SU-DHL-6 (cell line): ENCODE measurements at regions not wholly inside any gene's neighbourhood (a gene's known extent, or its start where the extent isn't known, plus 50 kb on each side); places are given as distances from the start of the nearest gene placed in this dataset.
A peak's percentile ranks its signal among the peaks of the same experiment; 100 is the strongest.

ENCODE experiments used
- H2AFZ ChIP-seq: fragments of 200-600 bp; sonication (generic); 2 replicates; pipeline ENCODE4 v1.6.1; 2014; ENCODE audit warnings: low read depth, mild to moderate bottlenecking, moderate library complexity, mixed read lengths, antibody characterized with exemption, low read length; ENCODE audit not compliant: severe bottlenecking
- H3F3A ChIP-seq: fragments of 200-600 bp; shearing (Covaris generic); 2 replicates; pipeline ENCODE4 v1.6.0; 2016; ENCODE audit warnings: antibody characterized with exemption, mild to moderate bottlenecking; ENCODE audit not compliant: insufficient read depth
- H3K27ac ChIP-seq: fragments of 200-600 bp; sonication (generic); 2 replicates; pipeline ENCODE4 v1.5.1; 2016; ENCODE audit warnings: low read depth, mild to moderate bottlenecking, low read length, moderate library complexity, mixed read lengths
- H3K27me3 ChIP-seq: fragments of 200-600 bp; sonication (generic), shearing (Covaris generic); 2 replicates; pipeline ENCODE4 v1.6.0; 2014; ENCODE audit warnings: mild to moderate bottlenecking, low read length
- H3K36me3 ChIP-seq: fragments of 200-600 bp; sonication (generic); 2 replicates; pipeline ENCODE4 v1.6.1; 2014; ENCODE audit warnings: mild to moderate bottlenecking, low read length, mixed read lengths
- H3K4me2 ChIP-seq: fragments of 300-600, 200-600 bp; shearing (Covaris generic), sonication (generic); 2 replicates; pipeline ENCODE4 v1.6.0; 2014; ENCODE audit warnings: low read length, low read depth, mild to moderate bottlenecking; ENCODE audit not compliant: poor library complexity, severe bottlenecking
- H3K4me3 ChIP-seq: fragments of 200-600 bp; sonication (generic); 2 replicates; pipeline ENCODE4 v1.5.1; 2014; ENCODE audit warnings: antibody characterized with exemption, low read length, mild to moderate bottlenecking, mixed read lengths; ENCODE audit not compliant: insufficient read depth, poor library complexity, severe bottlenecking
- H3K79me2 ChIP-seq: fragments of 200-600 bp; sonication (generic); 2 replicates; pipeline ENCODE4 v1.6.1; 2014; ENCODE audit warnings: mild to moderate bottlenecking, low read length, moderate library complexity; ENCODE audit not compliant: insufficient read depth
- H3K9ac ChIP-seq: fragments of 200-600 bp; sonication (generic); 2 replicates; pipeline ENCODE4 v1.7.0; 2014; ENCODE audit warnings: mild to moderate bottlenecking, low read length
- H3K9me2 ChIP-seq: fragments of 200-600 bp; sonication (generic); replicated peaks from 2 replicates; pipeline ENCODE4 v1.6.1; 2014; ENCODE audit warnings: low read length; ENCODE audit not compliant: insufficient read depth
- H3K9me3 ChIP-seq: fragments of 200-600 bp; sonication (generic); 2 replicates; pipeline ENCODE4 v1.6.1; 2014; ENCODE audit warnings: low read length, mixed read lengths; ENCODE audit not compliant: insufficient read depth
- H4K20me1 ChIP-seq: fragments of 200-600 bp; sonication (generic); 2 replicates; pipeline ENCODE4 v1.6.1; 2014; ENCODE audit warnings: low read depth, mild to moderate bottlenecking, antibody characterized with exemption, low read length, moderate library complexity, mixed read lengths
- CTCF ChIP-seq: fragments of 200-600 bp; sonication (generic); IDR thresholded peaks from one replicate; pipeline ENCODE4 v1.5.1; 2017; ENCODE audit warnings: antibody characterized with exemption, mild to moderate bottlenecking, low read length, moderate library complexity; ENCODE audit not compliant: insufficient read depth, poor library complexity, severe bottlenecking
- EZH2phosphoT487 ChIP-seq: fragments of 200-600 bp; sonication (generic), shearing (Covaris generic); conservative IDR thresholded peaks from 2 replicates; pipeline ENCODE4 v1.6.1; 2018; ENCODE audit warnings: mild to moderate bottlenecking, antibody characterized with exemption, low read length, moderate library complexity, mixed read lengths

- H3F3A ChIP-seq, result no peaks in the 10 kb centered on the region
- no peak overlapping the region for H2AFZ ChIP-seq
- no peak overlapping the region for H3K4me2 ChIP-seq
- no peak overlapping the region for H3K4me3 ChIP-seq
- no peaks in the 10 kb centered on the region for H3K9me2 ChIP-seq
- H3K36me3 ChIP-seq, result no peaks in the 10 kb centered on the region; the same call in 1 of the 2 replicates
- no peak for TF ChIP-seq CTCF
- TF ChIP-seq EZH2phosphoT487, result no peak
- no peaks in the 10 kb centered on the region for H3K79me2 ChIP-seq
- H3K9me3 ChIP-seq, result no peaks in the 10 kb centered on the region
- H3K27me3 ChIP-seq, result no peaks in the 10 kb centered on the region
- no peak overlapping the region for H3K9ac ChIP-seq
- no peak overlapping the region for H3K27ac ChIP-seq
- no peaks in the 10 kb centered on the region for H4K20me1 ChIP-seq
Observed at GRCh38 chr1:188903241-188903640, 1574.4 kb downstream of the BRINP3 start.

- no peaks in the 10 kb centered on the region for H3K27me3 ChIP-seq
- H3F3A ChIP-seq, result no peaks in the 10 kb centered on the region
- H3K4me2 ChIP-seq, result no peak overlapping the region
- no peaks in the 10 kb centered on the region for H4K20me1 ChIP-seq
- H3K79me2 ChIP-seq, result no peaks in the 10 kb centered on the region
- H3K36me3 ChIP-seq, result no peaks in the 10 kb centered on the region; the same call in 1 of the 2 replicates
- no peak overlapping the region for H3K27ac ChIP-seq
- H3K9ac ChIP-seq, result no peak overlapping the region
- H3K9me2 ChIP-seq, result no peaks in the 10 kb centered on the region
- TF ChIP-seq EZH2phosphoT487 (no peak), CTCF (no peak)
- no peak overlapping the region for H3K4me3 ChIP-seq
- no peaks in the 10 kb centered on the region for H3K9me3 ChIP-seq
- H2AFZ ChIP-seq, result peak overlapping the region; percentile 63
Observed at GRCh38 chr1:188904201-188904600, 1573.5 kb downstream of the BRINP3 start.

- H3K9ac ChIP-seq, result no peak overlapping the region
- no peak overlapping the region for H2AFZ ChIP-seq
Observed at GRCh38 chr1:188906921-188907641, 1570.6 kb downstream of the BRINP3 start.

More at GRCh38 chr1:188906921-188907641, 1570.6 kb downstream of the BRINP3 start:
- Histone ChIP-seq H3K27ac (no peak overlapping the region), H3K9me2 (no peaks in the 10 kb centered on the region), H3F3A (no peaks in the 10 kb centered on the region), H3K9me3 (no peaks in the 10 kb centered on the region), H4K20me1 (no peaks in the 10 kb centered on the region), H3K36me3 (peaks cover 2% of the 10 kb centered on the region; the same call in 1 of the 2 replicates), H3K79me2 (no peaks in the 10 kb centered on the region), H3K4me3 (no peak overlapping the region), H3K4me2 (no peak overlapping the region), H3K27me3 (no peaks in the 10 kb centered on the region)
- no peak for TF ChIP-seq EZH2phosphoT487
- TF ChIP-seq CTCF, result no peak
